HCT116 (cell line): ENCODE measurements at regions not wholly inside any gene's neighbourhood (a gene's known extent, or its start where the extent isn't known, plus 50 kb on each side); places are given as distances from the start of the nearest gene placed in this dataset.

Experiments
- ATAC-seq: fragments of 200-7000 bp; cut with Tn5 transposase; 2 replicates; pipeline ENCODE4 v1.9.1; 2020; ENCODE audit warnings: mild to moderate bottlenecking, moderate library complexity
- BruUV-seq: library from RNA; stranded (reverse); fragments of 400-500 nt; replicated peaks from 2 replicates; lab custom pipeline; 2021; lab: Mats Ljungman, UMichigan
- CTCF ChIA-PET: fragments of 300-600 bp; sonication (Branson Sonifier 250); formaldehyde crosslinking; loops from one replicate; lab custom pipeline; 2021; ENCODE audit warnings: antibody characterized with exemption; lab: Charles Lee
- POLR2A ChIA-PET: fragments of 300-600, 350-600 bp; sonication (Branson Sonifier 250); formaldehyde crosslinking; loops from one replicate; lab custom pipeline; 2021; ENCODE audit warnings: antibody characterized with exemption; lab: Charles Lee
- RAD21 ChIA-PET, 2 experiments: fragments of 300-600 bp; sonication (Branson Sonifier 250); formaldehyde crosslinking; loops; one replicate each; lab custom pipeline; 2023; ENCODE audit warnings: low total read pairs in 2 of 2; ENCODE audit not compliant: uncharacterized antibody in 2 of 2, unreplicated experiment in 2 of 2, low non-redundant PET in 1 of 2; lab: Charles Lee
- DNase-seq: peaks from one replicate; pipeline ENCODE4 v3.0.0-alpha.2; 2010; ENCODE audit warnings: low read depth, low spot score
- H2AFZ ChIP-seq: fragments of 200-600 bp; shearing (Covaris generic), sonication (generic); 2 replicates; pipeline ENCODE4 v1.6.1; 2017; ENCODE audit warnings: low read depth, mixed run types, mixed read lengths, antibody characterized with exemption, low read length; ENCODE audit not compliant: poor library complexity, severe bottlenecking
- H3K27ac ChIP-seq: 2 replicates; pipeline ENCODE4 v1.5.1; 2012; ENCODE audit warnings: low read depth, low read length
- H3K27me3 ChIP-seq: fragments of 200-600 bp; sonication (generic); 2 replicates; pipeline ENCODE4 v1.6.1; 2016; ENCODE audit warnings: mixed run types, low read length, mixed read lengths; ENCODE audit not compliant: insufficient read depth
- H3K36me3 ChIP-seq, 2 experiments: fragments of 200-500 bp in 1 of 2; fragments of 200-600 bp in 1 of 2; sonication (Bioruptor generic) in 1 of 2; sonication (generic) in 1 of 2; 2 replicates each; pipeline versions ENCODE4 v1.5.1 to v1.6.1; 2014 to 2016; ENCODE audit warnings: low read length in 2 of 2, inconsistent platforms in 1 of 2, mixed read lengths in 1 of 2, mixed run types in 1 of 2; ENCODE audit not compliant: insufficient read depth in 2 of 2, control insufficient read depth in 1 of 2
- H3K4me1 ChIP-seq, 2 experiments: fragments of 200-600 bp in 1 of 2; sonication (generic) in 1 of 2; 2 replicates each; pipeline versions ENCODE4 v1.5.1 to v1.6.1; 2012 to 2017; ENCODE audit warnings: low read length in 2 of 2, inconsistent platforms in 1 of 2, mild to moderate bottlenecking in 1 of 2, mixed read lengths in 1 of 2, mixed run types in 1 of 2, moderate library complexity in 1 of 2; ENCODE audit not compliant: insufficient read depth in 2 of 2, control insufficient read depth in 1 of 2
- H3K4me2 ChIP-seq: fragments of 200-600 bp; sonication (generic); 2 replicates; pipeline ENCODE4 v1.6.1; 2017; ENCODE audit warnings: mixed run types, low read length, mixed read lengths
- H3K4me3 ChIP-seq, 2 experiments: fragments of 200-600 bp in 1 of 2; sonication (generic) in 1 of 2; replicated peaks in 1 of 2; 2 replicates each; pipeline ENCODE4 v1.5.1; 2011 to 2016; ENCODE audit warnings: low read length in 2 of 2, control low read depth in 1 of 2, low read depth in 1 of 2, mild to moderate bottlenecking in 1 of 2, mixed read lengths in 1 of 2, mixed run types in 1 of 2
- H3K79me2 ChIP-seq: fragments of 200-600 bp; sonication (generic); 2 replicates; pipeline ENCODE4 v1.6.1; 2017; ENCODE audit warnings: mild to moderate bottlenecking, mixed run types, low read length, moderate library complexity, mixed read lengths; ENCODE audit not compliant: insufficient read depth
- H3K9ac ChIP-seq: fragments of 200-600 bp; sonication (generic); 2 replicates; pipeline ENCODE4 v1.6.1; 2016; ENCODE audit warnings: low read length, mixed read lengths
- H3K9me2 ChIP-seq: fragments of 200-600 bp; sonication (generic), shearing (Covaris generic); 2 replicates; pipeline ENCODE4 v1.6.1; 2017; ENCODE audit warnings: mixed run types, mild to moderate bottlenecking, moderate library complexity; ENCODE audit not compliant: insufficient read depth
- H3K9me3 ChIP-seq, 2 experiments: fragments of 200-500 bp in 1 of 2; fragments of 200-600 bp in 1 of 2; sonication (Bioruptor generic) in 1 of 2; sonication (generic) in 1 of 2; 2 replicates each; pipeline ENCODE4 v1.6.1; 2014 to 2017; ENCODE audit warnings: low read length in 2 of 2, mixed read lengths in 2 of 2, inconsistent platforms in 1 of 2, low read depth in 1 of 2, mild to moderate bottlenecking in 1 of 2, mixed run types in 1 of 2, moderate library complexity in 1 of 2; ENCODE audit not compliant: control insufficient read depth in 1 of 2, insufficient read depth in 1 of 2
- H4K20me1 ChIP-seq: fragments of 200-600 bp; sonication (generic), shearing (Covaris generic); 2 replicates; pipeline ENCODE4 v1.6.1; 2017; ENCODE audit warnings: mixed run types, mild to moderate bottlenecking, moderate library complexity; ENCODE audit not compliant: insufficient read depth
- CBX3 ChIP-seq: IDR thresholded peaks from 2 replicates; pipeline ENCODE4 v1.6.1; 2012; ENCODE audit warnings: low read depth
- CEBPB ChIP-seq: IDR thresholded peaks from 2 replicates; pipeline ENCODE4 v1.6.1; 2012; ENCODE audit warnings: low read depth
- ELF1 ChIP-seq: IDR thresholded peaks from 2 replicates; pipeline ENCODE4 v1.6.1; 2012; ENCODE audit warnings: low read depth, borderline replicate concordance
- EZH2phosphoT487 ChIP-seq: fragments of 200-600 bp; IDR thresholded peaks from 2 replicates; pipeline ENCODE4 v1.6.1; 2018; ENCODE audit warnings: antibody characterized with exemption, borderline replicate concordance
- FOSL1 ChIP-seq: IDR thresholded peaks from 2 replicates; pipeline ENCODE4 v1.6.1; 2012; ENCODE audit warnings: low read depth
- JUND ChIP-seq: IDR thresholded peaks from 2 replicates; pipeline ENCODE4 v1.6.1; 2012
- POLR2A ChIP-seq: IDR thresholded peaks from 2 replicates; pipeline ENCODE4 v1.7.0; 2011; ENCODE audit warnings: borderline replicate concordance; ENCODE audit not compliant: insufficient read depth, insufficient read length; ENCODE audit errors: extremely low read depth
- RAD21 ChIP-seq: IDR thresholded peaks from 2 replicates; pipeline ENCODE4 v1.6.1; 2012; ENCODE audit warnings: low read depth, mild to moderate bottlenecking
- SP1 ChIP-seq: IDR thresholded peaks from 2 replicates; pipeline ENCODE4 v1.6.1; 2012; ENCODE audit warnings: low read depth
- YY1 ChIP-seq: IDR thresholded peaks from 2 replicates; pipeline ENCODE4 v1.6.1; 2011; ENCODE audit warnings: low read length, low read depth, moderate library complexity, mild to moderate bottlenecking; ENCODE audit not compliant: insufficient replicate concordance; ENCODE audit errors: extremely low read depth
- ZNF274 ChIP-seq: fragments of 200-500 bp; sonication (Bioruptor generic); IDR thresholded peaks from 2 replicates; pipeline ENCODE4 v1.6.1; 2014; ENCODE audit warnings: mild to moderate bottlenecking, low read depth, low read length, inconsistent platforms
- intact Hi-C: fragments of 100-400 bp; cut with micrococcal nuclease; formaldehyde crosslinking; loops from 2 replicates; pipeline ENCODE4 v1.10.0; 2022
- TF ChIP-seq, protein P1 (sequence below): IDR thresholded peaks from 2 replicates; pipeline ENCODE4 v1.6.1; 2012
- TF ChIP-seq, protein P2 (sequence below): IDR thresholded peaks from 2 replicates; pipeline ENCODE4 v1.6.1; 2011; ENCODE audit warnings: mild to moderate bottlenecking, low read length, moderate library complexity; ENCODE audit not compliant: insufficient replicate concordance; ENCODE audit errors: extremely low read depth
- TF ChIP-seq, protein P3 (sequence below): IDR thresholded peaks from 2 replicates; pipeline ENCODE4 v1.6.1; 2012; ENCODE audit warnings: low read depth
- TF ChIP-seq, protein P4 (sequence below), 3 experiments: fragments of 200-600 bp in 1 of 3; sonication (generic) in 1 of 3; IDR thresholded peaks in 2 of 3; conservative IDR thresholded peaks in 1 of 3; 2 replicates each; pipeline ENCODE4 v1.5.1; 2012 to 2017; ENCODE audit warnings: low read depth in 2 of 3, low read length in 2 of 3, antibody characterized with exemption in 1 of 3, borderline replicate concordance in 1 of 3, control low read depth in 1 of 3, mild to moderate bottlenecking in 1 of 3, mixed read lengths in 1 of 3, mixed run types in 1 of 3, moderate library complexity in 1 of 3; ENCODE audit not compliant: insufficient read depth in 1 of 3

DNA sequence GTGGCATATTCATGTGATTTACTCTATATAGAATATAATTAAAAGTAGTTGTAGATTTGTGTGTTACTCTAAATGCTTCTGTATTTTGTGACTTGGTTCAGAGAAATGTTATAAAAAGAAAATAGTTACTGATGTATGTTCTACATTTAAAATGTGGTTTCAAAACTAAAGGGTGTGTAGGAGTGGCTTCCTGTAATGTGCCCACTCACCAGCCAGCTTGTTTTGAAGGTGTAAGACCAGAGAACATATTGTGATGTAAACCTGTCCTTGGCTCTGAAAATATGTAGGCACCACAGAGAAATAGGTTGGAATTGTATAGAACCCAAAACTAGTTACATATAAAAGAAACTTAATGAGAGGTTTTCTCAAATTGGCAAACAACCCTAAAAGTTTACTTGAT lies 51.2 kb upstream of the ARRDC3 start:
- H3K36me3 ChIP-seq: no peaks in the 10 kb centered on the region
- intact Hi-C loops: no loop called here
- peaks cover 0 to 5% of the 10 kb centered on the region in 2 experiments; a peak in 1 of 4 replicates for H3K4me1 ChIP-seq
- ChIA-PET POLR2A (no interaction called here), CTCF (interaction anchor here (0.7 kb wide), 1 partner anchor 36 kb away, joined by 3 read pairs; no protein-coding TSS in a partner anchor), RAD21 (no interaction called here)
- no peaks in the 10 kb centered on the region for H3K27me3 ChIP-seq
- TF ChIP-seq EZH2phosphoT487 (no peak), YY1 (no peak), ZNF274 (no peak), CBX3 (no peak), JUND (no peak), RAD21 (no peak), POLR2A (no peak), ELF1 (no peak), SP1 (no peak), CEBPB (no peak), FOSL1 (no peak)
- TF ChIP-seq, protein P1, sequence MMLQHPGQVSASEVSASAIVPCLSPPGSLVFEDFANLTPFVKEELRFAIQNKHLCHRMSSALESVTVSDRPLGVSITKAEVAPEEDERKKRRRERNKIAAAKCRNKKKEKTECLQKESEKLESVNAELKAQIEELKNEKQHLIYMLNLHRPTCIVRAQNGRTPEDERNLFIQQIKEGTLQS: no peak
- TF ChIP-seq, protein P2, sequence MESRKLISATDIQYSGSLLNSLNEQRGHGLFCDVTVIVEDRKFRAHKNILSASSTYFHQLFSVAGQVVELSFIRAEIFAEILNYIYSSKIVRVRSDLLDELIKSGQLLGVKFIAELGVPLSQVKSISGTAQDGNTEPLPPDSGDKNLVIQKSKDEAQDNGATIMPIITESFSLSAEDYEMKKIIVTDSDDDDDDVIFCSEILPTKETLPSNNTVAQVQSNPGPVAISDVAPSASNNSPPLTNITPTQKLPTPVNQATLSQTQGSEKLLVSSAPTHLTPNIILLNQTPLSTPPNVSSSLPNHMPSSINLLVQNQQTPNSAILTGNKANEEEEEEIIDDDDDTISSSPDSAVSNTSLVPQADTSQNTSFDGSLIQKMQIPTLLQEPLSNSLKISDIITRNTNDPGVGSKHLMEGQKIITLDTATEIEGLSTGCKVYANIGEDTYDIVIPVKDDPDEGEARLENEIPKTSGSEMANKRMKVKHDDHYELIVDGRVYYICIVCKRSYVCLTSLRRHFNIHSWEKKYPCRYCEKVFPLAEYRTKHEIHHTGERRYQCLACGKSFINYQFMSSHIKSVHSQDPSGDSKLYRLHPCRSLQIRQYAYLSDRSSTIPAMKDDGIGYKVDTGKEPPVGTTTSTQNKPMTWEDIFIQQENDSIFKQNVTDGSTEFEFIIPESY: no peak
- TF ChIP-seq, protein P3, sequence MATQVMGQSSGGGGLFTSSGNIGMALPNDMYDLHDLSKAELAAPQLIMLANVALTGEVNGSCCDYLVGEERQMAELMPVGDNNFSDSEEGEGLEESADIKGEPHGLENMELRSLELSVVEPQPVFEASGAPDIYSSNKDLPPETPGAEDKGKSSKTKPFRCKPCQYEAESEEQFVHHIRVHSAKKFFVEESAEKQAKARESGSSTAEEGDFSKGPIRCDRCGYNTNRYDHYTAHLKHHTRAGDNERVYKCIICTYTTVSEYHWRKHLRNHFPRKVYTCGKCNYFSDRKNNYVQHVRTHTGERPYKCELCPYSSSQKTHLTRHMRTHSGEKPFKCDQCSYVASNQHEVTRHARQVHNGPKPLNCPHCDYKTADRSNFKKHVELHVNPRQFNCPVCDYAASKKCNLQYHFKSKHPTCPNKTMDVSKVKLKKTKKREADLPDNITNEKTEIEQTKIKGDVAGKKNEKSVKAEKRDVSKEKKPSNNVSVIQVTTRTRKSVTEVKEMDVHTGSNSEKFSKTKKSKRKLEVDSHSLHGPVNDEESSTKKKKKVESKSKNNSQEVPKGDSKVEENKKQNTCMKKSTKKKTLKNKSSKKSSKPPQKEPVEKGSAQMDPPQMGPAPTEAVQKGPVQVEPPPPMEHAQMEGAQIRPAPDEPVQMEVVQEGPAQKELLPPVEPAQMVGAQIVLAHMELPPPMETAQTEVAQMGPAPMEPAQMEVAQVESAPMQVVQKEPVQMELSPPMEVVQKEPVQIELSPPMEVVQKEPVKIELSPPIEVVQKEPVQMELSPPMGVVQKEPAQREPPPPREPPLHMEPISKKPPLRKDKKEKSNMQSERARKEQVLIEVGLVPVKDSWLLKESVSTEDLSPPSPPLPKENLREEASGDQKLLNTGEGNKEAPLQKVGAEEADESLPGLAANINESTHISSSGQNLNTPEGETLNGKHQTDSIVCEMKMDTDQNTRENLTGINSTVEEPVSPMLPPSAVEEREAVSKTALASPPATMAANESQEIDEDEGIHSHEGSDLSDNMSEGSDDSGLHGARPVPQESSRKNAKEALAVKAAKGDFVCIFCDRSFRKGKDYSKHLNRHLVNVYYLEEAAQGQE: no peak
- TF ChIP-seq, protein P4, sequence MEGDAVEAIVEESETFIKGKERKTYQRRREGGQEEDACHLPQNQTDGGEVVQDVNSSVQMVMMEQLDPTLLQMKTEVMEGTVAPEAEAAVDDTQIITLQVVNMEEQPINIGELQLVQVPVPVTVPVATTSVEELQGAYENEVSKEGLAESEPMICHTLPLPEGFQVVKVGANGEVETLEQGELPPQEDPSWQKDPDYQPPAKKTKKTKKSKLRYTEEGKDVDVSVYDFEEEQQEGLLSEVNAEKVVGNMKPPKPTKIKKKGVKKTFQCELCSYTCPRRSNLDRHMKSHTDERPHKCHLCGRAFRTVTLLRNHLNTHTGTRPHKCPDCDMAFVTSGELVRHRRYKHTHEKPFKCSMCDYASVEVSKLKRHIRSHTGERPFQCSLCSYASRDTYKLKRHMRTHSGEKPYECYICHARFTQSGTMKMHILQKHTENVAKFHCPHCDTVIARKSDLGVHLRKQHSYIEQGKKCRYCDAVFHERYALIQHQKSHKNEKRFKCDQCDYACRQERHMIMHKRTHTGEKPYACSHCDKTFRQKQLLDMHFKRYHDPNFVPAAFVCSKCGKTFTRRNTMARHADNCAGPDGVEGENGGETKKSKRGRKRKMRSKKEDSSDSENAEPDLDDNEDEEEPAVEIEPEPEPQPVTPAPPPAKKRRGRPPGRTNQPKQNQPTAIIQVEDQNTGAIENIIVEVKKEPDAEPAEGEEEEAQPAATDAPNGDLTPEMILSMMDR (IDR thresholded peaks at IDR 0.05 in 2 of 3, conservative IDR thresholded peaks at IDR 0.05 in 1 of 3; ENCODE audit: borderline replicate concordance in 1 of 3, insufficient read depth in 1 of 3, low read depth in 2 of 3, low read length in 2 of 3): no peak
- H3K27ac ChIP-seq: no peak overlapping the region
- no peaks in the 10 kb centered on the region for H4K20me1 ChIP-seq
- no peak for ATAC-seq
- H3K4me3 ChIP-seq: no peak overlapping the region
- no peak overlapping the region for H2AFZ ChIP-seq
- no peak for DNase-seq
- H3K9me3 ChIP-seq: no peaks in the 10 kb centered on the region
- no peak overlapping the region for H3K4me2 ChIP-seq
- no peaks in the 10 kb centered on the region for H3K79me2 ChIP-seq
- no TSS peak for BruUV-seq
- no peak overlapping the region for H3K9ac ChIP-seq
- H3K9me2 ChIP-seq: no peaks in the 10 kb centered on the region
